HEK293 (cell line): ENCODE measurements at regions not wholly inside any gene's neighbourhood (a gene's known extent, or its start where the extent isn't known, plus 50 kb on each side); places are given as distances from the start of the nearest gene placed in this dataset.

Experiments
- CTCF ChIA-PET: fragments of 350-600 bp; formaldehyde crosslinking; extraction: SDS; loops from one replicate; lab custom pipeline; 2021; ENCODE audit warnings: antibody characterized with exemption; lab: Yijun Ruan, JAX
- POLR2A ChIA-PET: fragments of 300-600 bp; formaldehyde crosslinking; extraction: SDS; loops from one replicate; lab custom pipeline; 2020; ENCODE audit warnings: antibody characterized with exemption, inconsistent platforms; lab: Yijun Ruan, JAX
- H3K27ac ChIP-seq: fragments of 200-500 bp; sonication (Bioruptor generic); 2 replicates; pipeline ENCODE4 v1.5.1; 2014; ENCODE audit warnings: low read depth, low read length, control low read depth, inconsistent platforms; ENCODE audit errors: extremely low read depth
- H3K36me3 ChIP-seq, 2 experiments: fragments of 200-500 bp in 1 of 2; sonication (Bioruptor generic) in 1 of 2; 1 replicate in 1 of 2; 2 replicates in 1 of 2; pipeline ENCODE4 v1.5.1; 2014 to 2017; ENCODE audit warnings: inconsistent platforms in 2 of 2, low read length in 2 of 2; ENCODE audit not compliant: control insufficient read depth in 2 of 2, insufficient read depth in 1 of 2
- H3K4me1 ChIP-seq: fragments of 200-500 bp; sonication (Bioruptor generic); 2 replicates; pipeline ENCODE4 v1.5.1; 2014; ENCODE audit warnings: mild to moderate bottlenecking, low read length, inconsistent platforms; ENCODE audit not compliant: control insufficient read depth, insufficient read depth
- H3K4me3 ChIP-seq: 2 replicates; pipeline ENCODE4 v1.5.1; 2011; ENCODE audit warnings: low read depth, mild to moderate bottlenecking, control low read depth, low read length, moderate library complexity
- H3K9me3 ChIP-seq: fragments of 200-500 bp; sonication (Bioruptor generic); 2 replicates; pipeline ENCODE4 v1.5.1; 2014; ENCODE audit warnings: low read depth, low read length, inconsistent platforms; ENCODE audit not compliant: control insufficient read depth, insufficient read depth
- BCL11A ChIP-seq: fragments of 450-650 bp; formaldehyde crosslinking; IDR thresholded peaks from 2 replicates; pipeline ENCODE4 v1.5.1; 2016; ENCODE audit warnings: low read depth, missing biosample characterization, missing genetic modification characterization
- MEIS1 ChIP-seq: sonication (generic); formaldehyde crosslinking; IDR thresholded peaks from 2 replicates; pipeline ENCODE4 v1.8.1; 2022; ENCODE audit warnings: missing genetic modification reagents, mild to moderate bottlenecking, borderline replicate concordance
- REPIN1 ChIP-seq: fragments of 450-650 bp; formaldehyde crosslinking; IDR thresholded peaks from 2 replicates; pipeline ENCODE4 v1.5.1; 2017; ENCODE audit warnings: missing biosample characterization, missing genetic modification characterization, low read depth
- TCF7L2 ChIP-seq: IDR thresholded peaks from 2 replicates; pipeline ENCODE4 v1.6.1; 2011; ENCODE audit warnings: low read depth, mild to moderate bottlenecking, inconsistent platforms, low read length, moderate library complexity, borderline replicate concordance
- TRIM28 ChIP-seq: IDR thresholded peaks from 2 replicates; pipeline ENCODE4 v1.6.1; 2011; ENCODE audit warnings: low read length, control low read depth, borderline replicate concordance
- ZEB2 ChIP-seq: fragments of 450-650 bp; formaldehyde crosslinking; IDR thresholded peaks from 2 replicates; pipeline ENCODE4 v1.5.1; 2016; ENCODE audit warnings: missing biosample characterization, missing genetic modification characterization
- ZNF10 ChIP-seq: fragments of 450-650 bp; formaldehyde crosslinking; IDR thresholded peaks from 2 replicates; pipeline ENCODE4 v1.5.1; 2017; ENCODE audit warnings: missing biosample characterization, missing genetic modification characterization
- ZNF112 ChIP-seq: fragments of 450-650 bp; formaldehyde crosslinking; IDR thresholded peaks from 2 replicates; pipeline ENCODE4 v1.5.0; 2017; ENCODE audit warnings: missing biosample characterization, missing genetic modification characterization
- ZNF140 ChIP-seq: fragments of 450-650 bp; formaldehyde crosslinking; IDR thresholded peaks from 2 replicates; pipeline ENCODE4 v1.5.1; 2016; ENCODE audit warnings: missing biosample characterization, missing genetic modification characterization
- ZNF202 ChIP-seq: fragments of 450-650 bp; formaldehyde crosslinking; IDR thresholded peaks from 2 replicates; pipeline ENCODE4 v1.5.1; 2016; ENCODE audit warnings: missing biosample characterization, missing genetic modification characterization, borderline replicate concordance
- ZNF473 ChIP-seq: fragments of 450-650 bp; formaldehyde crosslinking; IDR thresholded peaks from 2 replicates; pipeline ENCODE4 v1.5.1; 2017; ENCODE audit warnings: missing biosample characterization, missing genetic modification characterization
- ZNF48 ChIP-seq: fragments of 450-650 bp; formaldehyde crosslinking; IDR thresholded peaks from 2 replicates; pipeline ENCODE4 v1.5.1; 2016; ENCODE audit warnings: missing biosample characterization, missing genetic modification characterization
- ZNF530 ChIP-seq: fragments of 450-650 bp; formaldehyde crosslinking; IDR thresholded peaks from 2 replicates; pipeline ENCODE4 v1.5.1; 2016; ENCODE audit warnings: low read depth, missing biosample characterization, missing genetic modification characterization
- ZNF561 ChIP-seq: fragments of 450-650 bp; IDR thresholded peaks from 2 replicates; pipeline ENCODE4 v1.5.1; 2018; ENCODE audit warnings: missing biosample characterization, missing genetic modification characterization, borderline replicate concordance
- ZNF596 ChIP-seq: fragments of 450-650 bp; IDR thresholded peaks from 2 replicates; pipeline ENCODE4 v1.5.0; 2018; ENCODE audit warnings: missing biosample characterization, mild to moderate bottlenecking, missing genetic modification characterization, moderate library complexity
- ZNF610 ChIP-seq: fragments of 450-650 bp; formaldehyde crosslinking; IDR thresholded peaks from 2 replicates; pipeline ENCODE4 v1.5.1; 2016; ENCODE audit warnings: missing biosample characterization, missing genetic modification characterization, borderline replicate concordance
- TF ChIP-seq, protein P1 (sequence below): fragments of 450-650 bp; formaldehyde crosslinking; IDR thresholded peaks from 2 replicates; pipeline ENCODE4 v1.5.1; 2016; ENCODE audit warnings: missing biosample characterization, missing genetic modification characterization
- TF ChIP-seq, protein P2 (sequence below): fragments of 450-650 bp; formaldehyde crosslinking; IDR thresholded peaks from 2 replicates; pipeline ENCODE4 v1.5.1; 2016; ENCODE audit warnings: missing biosample characterization, missing genetic modification characterization, low read depth
- TF ChIP-seq, protein P3 (sequence below): fragments of 450-650 bp; formaldehyde crosslinking; IDR thresholded peaks from 2 replicates; pipeline ENCODE4 v1.5.1; 2016; ENCODE audit warnings: missing biosample characterization, missing genetic modification characterization
- TF ChIP-seq, protein P4 (sequence below): fragments of 450-650 bp; formaldehyde crosslinking; IDR thresholded peaks from 2 replicates; pipeline ENCODE4 v1.5.1; 2017; ENCODE audit warnings: missing biosample characterization, missing genetic modification characterization
- TF ChIP-seq, protein P5 (sequence below): fragments of 450-650 bp; formaldehyde crosslinking; IDR thresholded peaks from 2 replicates; pipeline ENCODE4 v1.5.1; 2016; ENCODE audit warnings: missing biosample characterization, missing genetic modification characterization
- TF ChIP-seq, protein P6 (sequence below): fragments of 450-650 bp; formaldehyde crosslinking; IDR thresholded peaks from 2 replicates; pipeline ENCODE4 v1.5.0; 2017; ENCODE audit warnings: missing biosample characterization, missing genetic modification characterization, borderline replicate concordance

DNA sequence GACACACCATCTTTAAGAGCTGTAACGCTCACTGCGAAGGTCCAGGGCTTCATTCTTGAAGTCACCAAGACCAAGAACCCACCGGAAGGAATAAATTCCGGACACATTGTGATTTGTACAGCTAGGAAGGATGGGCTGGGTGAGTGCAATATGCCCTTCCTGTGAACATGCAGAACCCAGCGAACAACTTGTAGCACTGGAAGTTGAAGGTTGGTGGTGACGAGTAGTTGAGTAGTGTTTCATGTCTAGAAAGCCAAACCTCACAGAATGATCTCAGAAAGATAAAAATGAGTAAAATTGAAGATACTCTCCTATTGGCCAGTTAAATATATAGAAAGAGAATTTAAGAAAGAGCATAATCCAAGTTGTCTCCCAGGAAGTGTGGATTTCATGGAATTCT, 462.2 kb upstream of the CFAP20DC start (continued):
- TF ChIP-seq, protein P1, sequence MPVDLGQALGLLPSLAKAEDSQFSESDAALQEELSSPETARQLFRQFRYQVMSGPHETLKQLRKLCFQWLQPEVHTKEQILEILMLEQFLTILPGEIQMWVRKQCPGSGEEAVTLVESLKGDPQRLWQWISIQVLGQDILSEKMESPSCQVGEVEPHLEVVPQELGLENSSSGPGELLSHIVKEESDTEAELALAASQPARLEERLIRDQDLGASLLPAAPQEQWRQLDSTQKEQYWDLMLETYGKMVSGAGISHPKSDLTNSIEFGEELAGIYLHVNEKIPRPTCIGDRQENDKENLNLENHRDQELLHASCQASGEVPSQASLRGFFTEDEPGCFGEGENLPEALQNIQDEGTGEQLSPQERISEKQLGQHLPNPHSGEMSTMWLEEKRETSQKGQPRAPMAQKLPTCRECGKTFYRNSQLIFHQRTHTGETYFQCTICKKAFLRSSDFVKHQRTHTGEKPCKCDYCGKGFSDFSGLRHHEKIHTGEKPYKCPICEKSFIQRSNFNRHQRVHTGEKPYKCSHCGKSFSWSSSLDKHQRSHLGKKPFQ (tag by site-specific recombination) = no peak
- no peak for TF ChIP-seq REPIN1 (tag by site-specific recombination)
- no peak for TF ChIP-seq ZEB2 (tag by site-specific recombination)
- TF ChIP-seq, protein P2, sequence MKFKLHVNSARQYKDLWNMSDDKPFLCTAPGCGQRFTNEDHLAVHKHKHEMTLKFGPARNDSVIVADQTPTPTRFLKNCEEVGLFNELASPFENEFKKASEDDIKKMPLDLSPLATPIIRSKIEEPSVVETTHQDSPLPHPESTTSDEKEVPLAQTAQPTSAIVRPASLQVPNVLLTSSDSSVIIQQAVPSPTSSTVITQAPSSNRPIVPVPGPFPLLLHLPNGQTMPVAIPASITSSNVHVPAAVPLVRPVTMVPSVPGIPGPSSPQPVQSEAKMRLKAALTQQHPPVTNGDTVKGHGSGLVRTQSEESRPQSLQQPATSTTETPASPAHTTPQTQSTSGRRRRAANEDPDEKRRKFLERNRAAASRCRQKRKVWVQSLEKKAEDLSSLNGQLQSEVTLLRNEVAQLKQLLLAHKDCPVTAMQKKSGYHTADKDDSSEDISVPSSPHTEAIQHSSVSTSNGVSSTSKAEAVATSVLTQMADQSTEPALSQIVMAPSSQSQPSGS (tag by site-specific recombination) = no peak
- TF ChIP-seq ZNF596 (tag by site-specific recombination) = no peak
- TF ChIP-seq ZNF48 (tag by site-specific recombination) = no peak
- TF ChIP-seq, protein P3, sequence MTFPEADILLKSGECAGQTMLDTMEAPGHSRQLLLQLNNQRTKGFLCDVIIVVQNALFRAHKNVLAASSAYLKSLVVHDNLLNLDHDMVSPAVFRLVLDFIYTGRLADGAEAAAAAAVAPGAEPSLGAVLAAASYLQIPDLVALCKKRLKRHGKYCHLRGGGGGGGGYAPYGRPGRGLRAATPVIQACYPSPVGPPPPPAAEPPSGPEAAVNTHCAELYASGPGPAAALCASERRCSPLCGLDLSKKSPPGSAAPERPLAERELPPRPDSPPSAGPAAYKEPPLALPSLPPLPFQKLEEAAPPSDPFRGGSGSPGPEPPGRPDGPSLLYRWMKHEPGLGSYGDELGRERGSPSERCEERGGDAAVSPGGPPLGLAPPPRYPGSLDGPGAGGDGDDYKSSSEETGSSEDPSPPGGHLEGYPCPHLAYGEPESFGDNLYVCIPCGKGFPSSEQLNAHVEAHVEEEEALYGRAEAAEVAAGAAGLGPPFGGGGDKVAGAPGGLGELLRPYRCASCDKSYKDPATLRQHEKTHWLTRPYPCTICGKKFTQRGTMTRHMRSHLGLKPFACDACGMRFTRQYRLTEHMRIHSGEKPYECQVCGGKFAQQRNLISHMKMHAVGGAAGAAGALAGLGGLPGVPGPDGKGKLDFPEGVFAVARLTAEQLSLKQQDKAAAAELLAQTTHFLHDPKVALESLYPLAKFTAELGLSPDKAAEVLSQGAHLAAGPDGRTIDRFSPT (tag by site-specific recombination) = no peak
- no peak for TF ChIP-seq ZNF473
- TF ChIP-seq, protein P4, sequence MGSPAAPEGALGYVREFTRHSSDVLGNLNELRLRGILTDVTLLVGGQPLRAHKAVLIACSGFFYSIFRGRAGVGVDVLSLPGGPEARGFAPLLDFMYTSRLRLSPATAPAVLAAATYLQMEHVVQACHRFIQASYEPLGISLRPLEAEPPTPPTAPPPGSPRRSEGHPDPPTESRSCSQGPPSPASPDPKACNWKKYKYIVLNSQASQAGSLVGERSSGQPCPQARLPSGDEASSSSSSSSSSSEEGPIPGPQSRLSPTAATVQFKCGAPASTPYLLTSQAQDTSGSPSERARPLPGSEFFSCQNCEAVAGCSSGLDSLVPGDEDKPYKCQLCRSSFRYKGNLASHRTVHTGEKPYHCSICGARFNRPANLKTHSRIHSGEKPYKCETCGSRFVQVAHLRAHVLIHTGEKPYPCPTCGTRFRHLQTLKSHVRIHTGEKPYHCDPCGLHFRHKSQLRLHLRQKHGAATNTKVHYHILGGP (tag by site-specific recombination) = no peak

DNA sequence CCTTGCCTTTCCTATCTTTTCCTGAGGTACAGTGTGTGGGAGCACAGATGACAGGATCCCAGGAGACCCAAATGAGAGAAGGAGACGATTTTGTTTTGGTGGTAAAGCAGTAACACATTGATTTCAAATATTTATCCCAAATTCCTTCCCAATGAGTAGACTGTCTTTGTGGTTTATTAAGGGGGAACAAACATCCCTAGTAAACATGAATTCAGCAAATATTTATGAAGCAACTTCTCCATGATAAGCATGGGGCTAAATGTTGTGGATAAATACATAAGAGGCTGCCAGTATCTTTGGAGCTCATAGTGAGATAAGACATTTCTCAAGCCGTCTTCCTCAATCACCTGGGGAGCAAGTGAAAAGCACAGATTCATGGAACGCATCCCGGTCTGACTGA, 460.8 kb upstream of the CFAP20DC start:
- H3K4me1 ChIP-seq = no peaks in the 10 kb centered on the region
- H3K4me3 ChIP-seq = no peak overlapping the region
- no peak overlapping the region for H3K27ac ChIP-seq
- CTCF ChIA-PET = interaction anchor here (1.0 to 1.1 kb wide), 2 partner anchors 69 to 347 kb away, joined by 3 read pairs; no protein-coding TSS in a partner anchor
- no peaks in the 10 kb centered on the region for H3K36me3 ChIP-seq
- TF ChIP-seq ZNF48 (tag by site-specific recombination) (no peak), ZNF530 (no peak), ZNF112 (tag by site-specific recombination) (no peak), ZNF561 (tag by site-specific recombination) (no peak), MEIS1 (CRISPR knock-in tag) (no peak), ZNF202 (tag by site-specific recombination) (no peak), TCF7L2 (no peak), ZNF610 (no peak), TRIM28 (no peak), ZNF10 (no peak), ZNF140 (tag by site-specific recombination) (no peak), BCL11A (tag by site-specific recombination) (no peak)
- TF ChIP-seq, protein P5, sequence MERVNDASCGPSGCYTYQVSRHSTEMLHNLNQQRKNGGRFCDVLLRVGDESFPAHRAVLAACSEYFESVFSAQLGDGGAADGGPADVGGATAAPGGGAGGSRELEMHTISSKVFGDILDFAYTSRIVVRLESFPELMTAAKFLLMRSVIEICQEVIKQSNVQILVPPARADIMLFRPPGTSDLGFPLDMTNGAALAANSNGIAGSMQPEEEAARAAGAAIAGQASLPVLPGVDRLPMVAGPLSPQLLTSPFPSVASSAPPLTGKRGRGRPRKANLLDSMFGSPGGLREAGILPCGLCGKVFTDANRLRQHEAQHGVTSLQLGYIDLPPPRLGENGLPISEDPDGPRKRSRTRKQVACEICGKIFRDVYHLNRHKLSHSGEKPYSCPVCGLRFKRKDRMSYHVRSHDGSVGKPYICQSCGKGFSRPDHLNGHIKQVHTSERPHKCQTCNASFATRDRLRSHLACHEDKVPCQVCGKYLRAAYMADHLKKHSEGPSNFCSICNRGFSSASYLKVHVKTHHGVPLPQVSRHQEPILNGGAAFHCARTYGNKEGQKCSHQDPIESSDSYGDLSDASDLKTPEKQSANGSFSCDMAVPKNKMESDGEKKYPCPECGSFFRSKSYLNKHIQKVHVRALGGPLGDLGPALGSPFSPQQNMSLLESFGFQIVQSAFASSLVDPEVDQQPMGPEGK (tag by site-specific recombination) = no peak
- TF ChIP-seq, protein P6, sequence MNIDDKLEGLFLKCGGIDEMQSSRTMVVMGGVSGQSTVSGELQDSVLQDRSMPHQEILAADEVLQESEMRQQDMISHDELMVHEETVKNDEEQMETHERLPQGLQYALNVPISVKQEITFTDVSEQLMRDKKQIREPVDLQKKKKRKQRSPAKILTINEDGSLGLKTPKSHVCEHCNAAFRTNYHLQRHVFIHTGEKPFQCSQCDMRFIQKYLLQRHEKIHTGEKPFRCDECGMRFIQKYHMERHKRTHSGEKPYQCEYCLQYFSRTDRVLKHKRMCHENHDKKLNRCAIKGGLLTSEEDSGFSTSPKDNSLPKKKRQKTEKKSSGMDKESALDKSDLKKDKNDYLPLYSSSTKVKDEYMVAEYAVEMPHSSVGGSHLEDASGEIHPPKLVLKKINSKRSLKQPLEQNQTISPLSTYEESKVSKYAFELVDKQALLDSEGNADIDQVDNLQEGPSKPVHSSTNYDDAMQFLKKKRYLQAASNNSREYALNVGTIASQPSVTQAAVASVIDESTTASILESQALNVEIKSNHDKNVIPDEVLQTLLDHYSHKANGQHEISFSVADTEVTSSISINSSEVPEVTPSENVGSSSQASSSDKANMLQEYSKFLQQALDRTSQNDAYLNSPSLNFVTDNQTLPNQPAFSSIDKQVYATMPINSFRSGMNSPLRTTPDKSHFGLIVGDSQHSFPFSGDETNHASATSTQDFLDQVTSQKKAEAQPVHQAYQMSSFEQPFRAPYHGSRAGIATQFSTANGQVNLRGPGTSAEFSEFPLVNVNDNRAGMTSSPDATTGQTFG (tag by site-specific recombination) = no peak
- POLR2A ChIA-PET = no interaction called here
- H3K9me3 ChIP-seq = no peaks in the 10 kb centered on the region
